ENCODE measurements at regions not wholly inside any gene's neighbourhood (a gene's known extent, or its start where the extent isn't known, plus 50 kb on each side); places are given as distances from the start of the nearest gene placed in this dataset.

GRCh38 chr4:11866391-11866790 is 437.7 kb upstream of the HS3ST1 start:
- Histone ChIP-seq H3K9me3 (ENCODE audit: insufficient read depth, low read length) (no peaks in the 10 kb centered on the region), H3K27me3 (ENCODE audit: low read depth, low read length) (no peaks in the 10 kb centered on the region), H2AFZ (ENCODE audit: low read depth, low read length) (no peak overlapping the region), H3K4me1 (ENCODE audit: low read length) (peaks cover 12% of the 10 kb centered on the region), H3K27ac (ENCODE audit: low read length) (no peak overlapping the region), H3K4me3 (ENCODE audit: low read length) (no peak overlapping the region), H3K4me2 (ENCODE audit: low read length) (no peak overlapping the region), H3K36me3 (replicated peaks; ENCODE audit: low read depth, low read length) (no peaks in the 10 kb centered on the region), H4K20me1 (ENCODE audit: insufficient read depth, low read length) (no peaks in the 10 kb centered on the region), H3K9ac (ENCODE audit: low read length) (no peak overlapping the region), H3K79me2 (ENCODE audit: low read length) (no peaks in the 10 kb centered on the region)
- TF ChIP-seq CTCF (IDR thresholded peaks at IDR 0.05; ENCODE audit: low read depth, low read length) (no peak), EZH2phosphoT487 (IDR thresholded peaks at IDR 0.05; ENCODE audit: low read depth) (no peak)

GRCh38 chr4:11860996-11861395 is 432.3 kb upstream of the HS3ST1 start:
- Histone ChIP-seq H3K4me2 (ENCODE audit: low read length) (no peak overlapping the region), H3K9me3 (ENCODE audit: insufficient read depth, low read length) (no peaks in the 10 kb centered on the region), H2AFZ (ENCODE audit: low read depth, low read length) (no peak overlapping the region), H3K4me3 (ENCODE audit: low read length) (no peak overlapping the region), H3K9ac (ENCODE audit: low read length) (no peak overlapping the region), H3K27ac (ENCODE audit: low read length) (no peak overlapping the region), H4K20me1 (ENCODE audit: insufficient read depth, low read length) (no peaks in the 10 kb centered on the region), H3K27me3 (ENCODE audit: low read depth, low read length) (no peaks in the 10 kb centered on the region), H3K36me3 (replicated peaks; ENCODE audit: low read depth, low read length) (no peaks in the 10 kb centered on the region), H3K79me2 (ENCODE audit: low read length) (no peaks in the 10 kb centered on the region), H3K4me1 (ENCODE audit: low read length) (peaks cover 12% of the 10 kb centered on the region)
- TF ChIP-seq EZH2phosphoT487 (IDR thresholded peaks at IDR 0.05; ENCODE audit: low read depth) = no peak

- Histone ChIP-seq H3K4me1 (ENCODE audit: low read length) (no peaks in the 10 kb centered on the region), H3K27me3 (ENCODE audit: low read depth, low read length) (no peaks in the 10 kb centered on the region), H3K36me3 (replicated peaks; ENCODE audit: low read depth, low read length) (no peaks in the 10 kb centered on the region), H3K4me2 (ENCODE audit: low read length) (no peak overlapping the region), H3K79me2 (ENCODE audit: low read length) (no peaks in the 10 kb centered on the region), H3K9ac (ENCODE audit: low read length) (no peak overlapping the region), H3K4me3 (ENCODE audit: low read length) (no peak overlapping the region), H3K27ac (ENCODE audit: low read length) (no peak overlapping the region), H2AFZ (ENCODE audit: low read depth, low read length) (no peak overlapping the region), H3K9me3 (ENCODE audit: insufficient read depth, low read length) (no peaks in the 10 kb centered on the region), H4K20me1 (ENCODE audit: insufficient read depth, low read length) (no peaks in the 10 kb centered on the region)
- TF ChIP-seq CTCF (IDR thresholded peaks at IDR 0.05; ENCODE audit: low read depth, low read length) (no peak), EZH2phosphoT487 (IDR thresholded peaks at IDR 0.05; ENCODE audit: low read depth) (no peak)
Measured at GRCh38 chr4:11857881-11858280, 429.2 kb upstream of the HS3ST1 start.

- no peaks in the 10 kb centered on the region for H3K79me2 ChIP-seq (ENCODE audit: low read length)
- no peaks in the 10 kb centered on the region for H4K20me1 ChIP-seq (ENCODE audit: insufficient read depth, low read length)
- no peak overlapping the region for H2AFZ ChIP-seq (ENCODE audit: low read depth, low read length)
- H3K36me3 ChIP-seq (replicated peaks; ENCODE audit: low read depth, low read length) = no peaks in the 10 kb centered on the region
- no peaks in the 10 kb centered on the region for H3K9me3 ChIP-seq (ENCODE audit: insufficient read depth, low read length)
- TF ChIP-seq EZH2phosphoT487 (IDR thresholded peaks at IDR 0.05; ENCODE audit: low read depth) (no peak), CTCF (IDR thresholded peaks at IDR 0.05; ENCODE audit: low read depth, low read length) (no peak)
- no peak overlapping the region for H3K9ac ChIP-seq (ENCODE audit: low read length)
- H3K4me3 ChIP-seq (ENCODE audit: low read length) = no peak overlapping the region
- no peak overlapping the region for H3K27ac ChIP-seq (ENCODE audit: low read length)
- no peaks in the 10 kb centered on the region for H3K27me3 ChIP-seq (ENCODE audit: low read depth, low read length)
- H3K4me2 ChIP-seq (ENCODE audit: low read length) = no peak overlapping the region
- H3K4me1 ChIP-seq (ENCODE audit: low read length) = peaks cover 14% of the 10 kb centered on the region
Measured at GRCh38 chr4:11847167-11847566, 418.5 kb upstream of the HS3ST1 start.

- no peak overlapping the region for H2AFZ ChIP-seq (ENCODE audit: low read depth, low read length)
- H3K4me2 ChIP-seq (ENCODE audit: low read length) = no peak overlapping the region
- no peaks in the 10 kb centered on the region for H3K36me3 ChIP-seq (replicated peaks; ENCODE audit: low read depth, low read length)
- no peak overlapping the region for H3K27ac ChIP-seq (ENCODE audit: low read length)
- peaks cover 14% of the 10 kb centered on the region for H3K4me1 ChIP-seq (ENCODE audit: low read length)
- TF ChIP-seq CTCF (IDR thresholded peaks at IDR 0.05; ENCODE audit: low read depth, low read length) = no peak
- no peak for TF ChIP-seq EZH2phosphoT487 (IDR thresholded peaks at IDR 0.05; ENCODE audit: low read depth)
- H3K9ac ChIP-seq (ENCODE audit: low read length) = no peak overlapping the region
- H3K79me2 ChIP-seq (ENCODE audit: low read length) = no peaks in the 10 kb centered on the region
- no peaks in the 10 kb centered on the region for H3K27me3 ChIP-seq (ENCODE audit: low read depth, low read length)
- no peak overlapping the region for H3K4me3 ChIP-seq (ENCODE audit: low read length)
- H4K20me1 ChIP-seq (ENCODE audit: insufficient read depth, low read length) = no peaks in the 10 kb centered on the region
- no peaks in the 10 kb centered on the region for H3K9me3 ChIP-seq (ENCODE audit: insufficient read depth, low read length)
Measured at GRCh38 chr4:11843927-11844326, 415.2 kb upstream of the HS3ST1 start.
